Fibroblast of pulmonary artery (primary cell): ENCODE measurements at regions not wholly inside any gene's neighbourhood (a gene's known extent, or its start where the extent isn't known, plus 50 kb on each side); places are given as distances from the start of the nearest gene placed in this dataset.

Experiments used
- DNase-seq: peaks from one replicate; pipeline ENCODE4 v3.0.0-alpha.2; 2010; ENCODE audit warnings: low read depth
- H3K4me3 ChIP-seq: replicated peaks from 2 replicates; pipeline ENCODE4 v1.5.1; 2011; ENCODE audit warnings: low read depth, mild to moderate bottlenecking, control low read depth, low read length, moderate library complexity
- CTCF ChIP-seq: IDR thresholded peaks from 2 replicates; pipeline ENCODE4 v1.5.1; 2011; ENCODE audit warnings: mild to moderate bottlenecking, control low read depth, low read length, inconsistent platforms; ENCODE audit errors: missing control alignments

GRCh38 chr11:106333678-106334077 is 256.2 kb downstream of the AASDHPPT start:
- no peak for DNase-seq
- no peak overlapping the region for H3K4me3 ChIP-seq
- no peak for TF ChIP-seq CTCF

GRCh38 chr11:106344394-106344793 is 266.9 kb downstream of the AASDHPPT start:
- peak; percentile 71 for DNase-seq
- TF ChIP-seq CTCF, result no peak
- no peak overlapping the region for H3K4me3 ChIP-seq

GRCh38 chr11:106344966-106345365 is 267.5 kb downstream of the AASDHPPT start:
- no peak for DNase-seq
- H3K4me3 ChIP-seq, result no peak overlapping the region
- TF ChIP-seq CTCF, result no peak

- H3K4me3 ChIP-seq, result no peak overlapping the region
- no peak for DNase-seq
- no peak for TF ChIP-seq CTCF
Measured at GRCh38 chr11:106353031-106353430, 275.6 kb downstream of the AASDHPPT start.

- no peak for DNase-seq
- H3K4me3 ChIP-seq, result no peak overlapping the region
- no peak for TF ChIP-seq CTCF
Measured at GRCh38 chr11:106369224-106369623, 291.8 kb downstream of the AASDHPPT start.

- DNase-seq, result no peak
- no peak for TF ChIP-seq CTCF
- no peak overlapping the region for H3K4me3 ChIP-seq
Measured at GRCh38 chr11:106378513-106379179, 301.2 kb downstream of the AASDHPPT start.

GRCh38 chr11:106379265-106379664 is 301.8 kb downstream of the AASDHPPT start:
- no peak overlapping the region for H3K4me3 ChIP-seq
- DNase-seq, result no peak
- no peak for TF ChIP-seq CTCF
